ENCODE measurements at regions not wholly inside any gene's neighbourhood (a gene's known extent, or its start where the extent isn't known, plus 50 kb on each side); places are given as distances from the start of the nearest gene placed in this dataset.

DNA sequence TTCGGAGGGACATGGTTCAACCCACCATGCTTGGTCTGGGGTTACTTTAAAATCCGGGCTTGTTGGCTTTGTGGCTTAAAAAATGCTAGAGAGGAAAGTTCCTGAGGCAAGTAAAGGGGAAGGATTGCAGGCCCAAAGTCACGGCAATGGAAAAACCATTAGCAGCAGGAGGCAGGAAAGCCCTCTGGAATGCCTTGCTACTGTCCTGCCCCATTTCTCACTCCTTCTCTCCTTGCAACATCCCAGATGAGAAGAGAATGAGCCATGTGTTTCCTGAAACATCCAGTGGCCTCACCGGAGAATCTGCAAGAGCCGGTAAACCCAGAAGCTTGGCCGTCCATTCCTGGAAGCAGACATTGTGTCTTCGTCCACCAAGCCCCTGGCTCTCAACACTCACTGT, 97.4 kb upstream of the LCLAT1 start:
- TF ChIP-seq, protein P1, sequence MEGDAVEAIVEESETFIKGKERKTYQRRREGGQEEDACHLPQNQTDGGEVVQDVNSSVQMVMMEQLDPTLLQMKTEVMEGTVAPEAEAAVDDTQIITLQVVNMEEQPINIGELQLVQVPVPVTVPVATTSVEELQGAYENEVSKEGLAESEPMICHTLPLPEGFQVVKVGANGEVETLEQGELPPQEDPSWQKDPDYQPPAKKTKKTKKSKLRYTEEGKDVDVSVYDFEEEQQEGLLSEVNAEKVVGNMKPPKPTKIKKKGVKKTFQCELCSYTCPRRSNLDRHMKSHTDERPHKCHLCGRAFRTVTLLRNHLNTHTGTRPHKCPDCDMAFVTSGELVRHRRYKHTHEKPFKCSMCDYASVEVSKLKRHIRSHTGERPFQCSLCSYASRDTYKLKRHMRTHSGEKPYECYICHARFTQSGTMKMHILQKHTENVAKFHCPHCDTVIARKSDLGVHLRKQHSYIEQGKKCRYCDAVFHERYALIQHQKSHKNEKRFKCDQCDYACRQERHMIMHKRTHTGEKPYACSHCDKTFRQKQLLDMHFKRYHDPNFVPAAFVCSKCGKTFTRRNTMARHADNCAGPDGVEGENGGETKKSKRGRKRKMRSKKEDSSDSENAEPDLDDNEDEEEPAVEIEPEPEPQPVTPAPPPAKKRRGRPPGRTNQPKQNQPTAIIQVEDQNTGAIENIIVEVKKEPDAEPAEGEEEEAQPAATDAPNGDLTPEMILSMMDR (IDR thresholded peaks at IDR 0.05; ENCODE audit: low read depth, low read length), result no peak
- no peak for TF ChIP-seq EZH2phosphoT487 (IDR thresholded peaks at IDR 0.05; ENCODE audit: low read depth)
